ENCODE measurements at regions not wholly inside any gene's neighbourhood (a gene's known extent, or its start where the extent isn't known, plus 50 kb on each side); places are given as distances from the start of the nearest gene placed in this dataset.

DNA sequence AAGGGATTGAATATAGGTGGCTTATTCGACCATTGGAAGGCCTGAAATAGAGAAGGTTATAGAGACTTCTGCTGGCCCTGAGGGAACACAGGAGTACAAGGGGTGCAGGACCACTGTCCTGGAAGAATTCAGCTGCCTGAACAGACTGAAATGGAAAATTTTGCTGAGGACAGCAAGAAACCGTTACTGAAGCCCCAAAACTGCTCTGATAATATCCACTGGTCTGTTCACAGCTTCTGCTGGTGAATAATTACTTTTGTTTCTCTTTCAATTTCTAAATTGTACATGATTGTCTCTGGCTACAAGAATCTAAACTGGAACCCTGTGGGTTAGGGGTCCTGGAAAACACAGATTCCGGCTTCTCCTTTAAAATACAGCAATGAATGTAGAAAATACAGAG, 218.5 kb upstream of the CDH12 start:
- TF ChIP-seq, protein P1, sequence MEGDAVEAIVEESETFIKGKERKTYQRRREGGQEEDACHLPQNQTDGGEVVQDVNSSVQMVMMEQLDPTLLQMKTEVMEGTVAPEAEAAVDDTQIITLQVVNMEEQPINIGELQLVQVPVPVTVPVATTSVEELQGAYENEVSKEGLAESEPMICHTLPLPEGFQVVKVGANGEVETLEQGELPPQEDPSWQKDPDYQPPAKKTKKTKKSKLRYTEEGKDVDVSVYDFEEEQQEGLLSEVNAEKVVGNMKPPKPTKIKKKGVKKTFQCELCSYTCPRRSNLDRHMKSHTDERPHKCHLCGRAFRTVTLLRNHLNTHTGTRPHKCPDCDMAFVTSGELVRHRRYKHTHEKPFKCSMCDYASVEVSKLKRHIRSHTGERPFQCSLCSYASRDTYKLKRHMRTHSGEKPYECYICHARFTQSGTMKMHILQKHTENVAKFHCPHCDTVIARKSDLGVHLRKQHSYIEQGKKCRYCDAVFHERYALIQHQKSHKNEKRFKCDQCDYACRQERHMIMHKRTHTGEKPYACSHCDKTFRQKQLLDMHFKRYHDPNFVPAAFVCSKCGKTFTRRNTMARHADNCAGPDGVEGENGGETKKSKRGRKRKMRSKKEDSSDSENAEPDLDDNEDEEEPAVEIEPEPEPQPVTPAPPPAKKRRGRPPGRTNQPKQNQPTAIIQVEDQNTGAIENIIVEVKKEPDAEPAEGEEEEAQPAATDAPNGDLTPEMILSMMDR (conservative IDR thresholded peaks at IDR 0.05), result no peak
- TF ChIP-seq ZFX (IDR thresholded peaks at IDR 0.05), result no peak
